Chondrocyte (in vitro differentiated cells): ENCODE measurements at regions not wholly inside any gene's neighbourhood (a gene's known extent, or its start where the extent isn't known, plus 50 kb on each side); places are given as distances from the start of the nearest gene placed in this dataset.
A peak's percentile ranks its signal among the peaks of the same experiment; 100 is the strongest.

Experiments used
- DNase-seq: peaks from one replicate; pipeline ENCODE4 v3.0.0; 2021; ENCODE audit warnings: mixed read lengths, low spot score
- H3K27ac Mint-ChIP-seq: one replicate; pipeline ENCODE4 v1.8.0; 2021; ENCODE audit warnings: mild to moderate bottlenecking, moderate library complexity, mixed read lengths; ENCODE audit not compliant: unreplicated experiment
- H3K27me3 Mint-ChIP-seq: 2 replicates; pipeline ENCODE4 v1.8.0; 2021; ENCODE audit warnings: low read depth, mixed read lengths
- H3K36me3 Mint-ChIP-seq: 2 replicates; pipeline ENCODE4 v1.8.0; 2021; ENCODE audit warnings: low read depth, mixed read lengths
- H3K4me1 Mint-ChIP-seq: 2 replicates; pipeline ENCODE4 v1.8.0; 2021; ENCODE audit warnings: low read depth, mild to moderate bottlenecking, mixed read lengths
- H3K4me3 Mint-ChIP-seq: one replicate; pipeline ENCODE4 v1.8.0; 2021; ENCODE audit warnings: mild to moderate bottlenecking, moderate library complexity, mixed read lengths; ENCODE audit not compliant: unreplicated experiment
- H3K9me3 Mint-ChIP-seq: 2 replicates; pipeline ENCODE4 v1.8.0; 2021; ENCODE audit warnings: low read depth, mixed read lengths
- TF ChIP-seq, protein P1 (sequence below): fragments of 200-600 bp; sonication (generic); IDR thresholded peaks from 2 replicates; pipeline ENCODE4 v1.5.0; 2021; ENCODE audit warnings: antibody characterized with exemption, mild to moderate bottlenecking, moderate library complexity

- Mint-ChIP-seq H3K27me3 (no peaks in the 10 kb centered on the region), H3K4me1 (peaks cover 34% of the 10 kb centered on the region), H3K36me3 (no peaks in the 10 kb centered on the region), H3K4me3 (no peak overlapping the region), H3K27ac (no peak overlapping the region), H3K9me3 (no peaks in the 10 kb centered on the region)
- no peak for DNase-seq
- TF ChIP-seq, protein P1, sequence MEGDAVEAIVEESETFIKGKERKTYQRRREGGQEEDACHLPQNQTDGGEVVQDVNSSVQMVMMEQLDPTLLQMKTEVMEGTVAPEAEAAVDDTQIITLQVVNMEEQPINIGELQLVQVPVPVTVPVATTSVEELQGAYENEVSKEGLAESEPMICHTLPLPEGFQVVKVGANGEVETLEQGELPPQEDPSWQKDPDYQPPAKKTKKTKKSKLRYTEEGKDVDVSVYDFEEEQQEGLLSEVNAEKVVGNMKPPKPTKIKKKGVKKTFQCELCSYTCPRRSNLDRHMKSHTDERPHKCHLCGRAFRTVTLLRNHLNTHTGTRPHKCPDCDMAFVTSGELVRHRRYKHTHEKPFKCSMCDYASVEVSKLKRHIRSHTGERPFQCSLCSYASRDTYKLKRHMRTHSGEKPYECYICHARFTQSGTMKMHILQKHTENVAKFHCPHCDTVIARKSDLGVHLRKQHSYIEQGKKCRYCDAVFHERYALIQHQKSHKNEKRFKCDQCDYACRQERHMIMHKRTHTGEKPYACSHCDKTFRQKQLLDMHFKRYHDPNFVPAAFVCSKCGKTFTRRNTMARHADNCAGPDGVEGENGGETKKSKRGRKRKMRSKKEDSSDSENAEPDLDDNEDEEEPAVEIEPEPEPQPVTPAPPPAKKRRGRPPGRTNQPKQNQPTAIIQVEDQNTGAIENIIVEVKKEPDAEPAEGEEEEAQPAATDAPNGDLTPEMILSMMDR = no peak
Measured at GRCh38 chr5:125148706-125149105, 402.3 kb upstream of the ZNF608 start.

GRCh38 chr5:125149110-125149509, 402.7 kb upstream of the ZNF608 start:
- no peak overlapping the region for H3K4me3 Mint-ChIP-seq
- H3K27ac Mint-ChIP-seq = peak overlapping the region; percentile 19
- no peaks in the 10 kb centered on the region for H3K27me3 Mint-ChIP-seq
- no peaks in the 10 kb centered on the region for H3K36me3 Mint-ChIP-seq
- H3K4me1 Mint-ChIP-seq = peaks cover 38% of the 10 kb centered on the region
- no peak for DNase-seq
- TF ChIP-seq, protein P1 = no peak
- no peaks in the 10 kb centered on the region for H3K9me3 Mint-ChIP-seq

- Mint-ChIP-seq H3K27me3 (no peaks in the 10 kb centered on the region), H3K4me3 (no peak overlapping the region), H3K9me3 (no peaks in the 10 kb centered on the region), H3K36me3 (no peaks in the 10 kb centered on the region), H3K27ac (peak overlapping the region; percentile 52), H3K4me1 (peaks cover 42% of the 10 kb centered on the region)
- TF ChIP-seq, protein P1 = no peak
- no peak for DNase-seq
Measured at GRCh38 chr5:125149527-125149926, 403.1 kb upstream of the ZNF608 start.

GRCh38 chr5:125150041-125150669, 403.7 kb upstream of the ZNF608 start:
- H3K27ac Mint-ChIP-seq = no peak overlapping the region
- no peaks in the 10 kb centered on the region for H3K27me3 Mint-ChIP-seq
- TF ChIP-seq, protein P1 = no peak
- H3K9me3 Mint-ChIP-seq = no peaks in the 10 kb centered on the region
- peaks cover 49% of the 10 kb centered on the region for H3K4me1 Mint-ChIP-seq
- H3K4me3 Mint-ChIP-seq = no peak overlapping the region
- H3K36me3 Mint-ChIP-seq = no peaks in the 10 kb centered on the region
- DNase-seq = no peak

- H3K4me3 Mint-ChIP-seq = no peak overlapping the region
Measured at GRCh38 chr5:125151150-125151900, 404.9 kb upstream of the ZNF608 start.

More at GRCh38 chr5:125151150-125151900, 404.9 kb upstream of the ZNF608 start:
- TF ChIP-seq, protein P1 = no peak
- DNase-seq = no peak
- Mint-ChIP-seq H3K27ac (no peak overlapping the region), H3K4me1 (peaks cover 51% of the 10 kb centered on the region), H3K27me3 (no peaks in the 10 kb centered on the region), H3K9me3 (no peaks in the 10 kb centered on the region), H3K36me3 (no peaks in the 10 kb centered on the region)
